ENCODE measurements at regions not wholly inside any gene's neighbourhood (a gene's known extent, or its start where the extent isn't known, plus 50 kb on each side); places are given as distances from the start of the nearest gene placed in this dataset.

GRCh38 chr11:31903225-31904074 is 92.3 kb upstream of the PAX6 start:
- H3K27ac ChIP-seq: no peak overlapping the region
- TF ChIP-seq, protein P1, sequence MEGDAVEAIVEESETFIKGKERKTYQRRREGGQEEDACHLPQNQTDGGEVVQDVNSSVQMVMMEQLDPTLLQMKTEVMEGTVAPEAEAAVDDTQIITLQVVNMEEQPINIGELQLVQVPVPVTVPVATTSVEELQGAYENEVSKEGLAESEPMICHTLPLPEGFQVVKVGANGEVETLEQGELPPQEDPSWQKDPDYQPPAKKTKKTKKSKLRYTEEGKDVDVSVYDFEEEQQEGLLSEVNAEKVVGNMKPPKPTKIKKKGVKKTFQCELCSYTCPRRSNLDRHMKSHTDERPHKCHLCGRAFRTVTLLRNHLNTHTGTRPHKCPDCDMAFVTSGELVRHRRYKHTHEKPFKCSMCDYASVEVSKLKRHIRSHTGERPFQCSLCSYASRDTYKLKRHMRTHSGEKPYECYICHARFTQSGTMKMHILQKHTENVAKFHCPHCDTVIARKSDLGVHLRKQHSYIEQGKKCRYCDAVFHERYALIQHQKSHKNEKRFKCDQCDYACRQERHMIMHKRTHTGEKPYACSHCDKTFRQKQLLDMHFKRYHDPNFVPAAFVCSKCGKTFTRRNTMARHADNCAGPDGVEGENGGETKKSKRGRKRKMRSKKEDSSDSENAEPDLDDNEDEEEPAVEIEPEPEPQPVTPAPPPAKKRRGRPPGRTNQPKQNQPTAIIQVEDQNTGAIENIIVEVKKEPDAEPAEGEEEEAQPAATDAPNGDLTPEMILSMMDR (IDR thresholded peaks at IDR 0.05): no peak
- TF ChIP-seq ZFX (IDR thresholded peaks at IDR 0.05; ENCODE audit: borderline replicate concordance): no peak

- no peak overlapping the region for H3K27ac ChIP-seq
- TF ChIP-seq, protein P1 (IDR thresholded peaks at IDR 0.05): no peak
- no peak for TF ChIP-seq ZFX (IDR thresholded peaks at IDR 0.05; ENCODE audit: borderline replicate concordance)
Measured at GRCh38 chr11:31902706-31903105, 91.6 kb upstream of the PAX6 start.

DNA sequence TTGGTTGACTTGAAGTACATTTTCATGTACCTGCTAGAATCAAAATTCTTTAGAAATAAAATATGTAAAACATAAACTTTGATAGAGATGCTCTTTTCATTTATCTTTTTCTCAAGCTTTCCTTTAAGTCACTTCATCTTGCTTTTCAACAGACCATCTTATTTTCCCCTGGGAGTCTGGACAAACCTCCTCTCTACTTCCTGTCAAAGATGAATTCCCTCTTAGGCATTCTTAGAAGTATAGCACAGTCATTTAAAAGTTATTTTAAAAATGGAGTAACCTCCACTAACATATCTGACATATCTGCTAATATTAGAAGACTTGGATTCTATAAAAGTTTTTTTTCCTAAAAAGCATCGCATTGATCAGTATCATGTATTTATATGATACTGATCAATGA is 84.8 kb upstream of the PAX6 start:
- no peak for TF ChIP-seq ZFX (IDR thresholded peaks at IDR 0.05; ENCODE audit: borderline replicate concordance)
- TF ChIP-seq, protein P1 (IDR thresholded peaks at IDR 0.05): no peak
- no peak overlapping the region for H3K27ac ChIP-seq

DNA sequence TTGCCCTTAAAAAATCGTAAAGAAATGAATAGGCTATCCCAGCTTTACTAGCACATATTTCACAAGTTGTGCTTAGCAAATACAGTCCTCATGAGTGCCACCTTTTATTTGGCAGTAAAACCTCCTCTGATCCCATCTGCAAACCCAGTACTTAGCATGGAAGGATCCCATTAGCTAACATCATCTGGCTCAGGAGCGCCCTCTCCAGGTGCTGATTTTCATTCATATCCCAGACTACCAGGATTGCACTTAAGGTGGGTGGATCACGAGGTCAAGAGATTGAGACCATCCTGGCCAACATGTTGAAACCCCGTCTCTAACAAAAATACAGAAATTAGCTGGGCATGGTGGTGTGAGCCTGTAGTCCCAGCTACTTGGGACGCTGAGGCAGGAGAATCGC is 76.1 kb upstream of the PAX6 start:
- TF ChIP-seq, protein P1 (IDR thresholded peaks at IDR 0.05): peak; percentile 63
- TF ChIP-seq ZFX (IDR thresholded peaks at IDR 0.05; ENCODE audit: borderline replicate concordance): no peak

DNA sequence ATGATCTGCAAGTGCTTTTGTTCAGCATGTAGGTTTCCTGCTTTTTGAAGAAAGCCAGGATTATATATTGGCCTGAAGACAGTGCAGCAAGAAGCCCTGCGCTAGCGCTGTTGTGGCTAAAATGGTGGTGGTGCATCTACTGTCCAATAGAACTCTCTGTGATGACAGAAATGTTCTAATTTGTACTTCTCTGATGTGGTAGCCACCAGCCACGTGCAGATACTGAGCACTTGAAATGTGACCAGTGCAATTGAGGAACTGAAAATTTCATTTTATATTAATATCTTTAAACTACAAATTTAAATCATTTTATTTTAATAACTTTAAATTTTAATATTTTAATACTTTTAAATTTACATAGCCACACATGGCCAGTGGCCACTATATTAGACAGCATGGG is 73.0 kb upstream of the PAX6 start:
- no peak for TF ChIP-seq ZFX (IDR thresholded peaks at IDR 0.05; ENCODE audit: borderline replicate concordance)
- TF ChIP-seq, protein P1 (IDR thresholded peaks at IDR 0.05): no peak
- no peak overlapping the region for H3K27ac ChIP-seq

More for the DNA sequence above, 76.1 kb upstream of the PAX6 start:
- H3K27ac ChIP-seq: no peak overlapping the region

DNA sequence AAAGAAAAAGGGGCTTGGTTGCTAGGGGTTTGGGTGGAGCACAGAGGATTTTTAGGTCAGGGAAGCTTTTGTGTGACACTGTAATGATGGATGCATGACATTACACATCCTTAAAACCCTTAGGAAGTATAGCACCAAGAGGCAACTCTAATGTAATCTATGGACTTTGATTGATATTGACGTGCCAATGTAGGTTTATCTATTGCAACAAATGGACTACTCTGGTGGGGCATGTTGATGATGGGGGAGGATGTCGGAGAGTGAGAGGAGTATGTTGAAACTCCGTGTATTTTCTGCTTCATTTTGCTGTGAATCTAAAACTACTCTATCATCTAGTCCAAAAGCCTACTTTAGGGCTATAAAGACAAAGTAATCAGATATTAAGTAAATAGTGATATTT is 72.3 kb upstream of the PAX6 start:
- H3K27ac ChIP-seq: no peak overlapping the region
- TF ChIP-seq, protein P1 (IDR thresholded peaks at IDR 0.05): no peak
- no peak for TF ChIP-seq ZFX (IDR thresholded peaks at IDR 0.05; ENCODE audit: borderline replicate concordance)

GRCh38 chr11:31882951-31883392 is 71.8 kb upstream of the PAX6 start:
- no peak overlapping the region for H3K27ac ChIP-seq
- TF ChIP-seq, protein P1 (IDR thresholded peaks at IDR 0.05): no peak
- TF ChIP-seq ZFX (IDR thresholded peaks at IDR 0.05; ENCODE audit: borderline replicate concordance): no peak

Data from 22Rv1 (cell line).